ENCODE measurements at regions not wholly inside any gene's neighbourhood (a gene's known extent, or its start where the extent isn't known, plus 50 kb on each side); places are given as distances from the start of the nearest gene placed in this dataset.

GRCh38 chr17:72332367-72332766, 211.5 kb downstream of the SOX9 start:
- Histone ChIP-seq H3F3A (ENCODE audit: low read depth) (no peaks in the 10 kb centered on the region), H3K36me3 (ENCODE audit: insufficient read depth, low read length) (no peaks in the 10 kb centered on the region), H3K4me3 (ENCODE audit: low read length, poor library complexity, severe bottlenecking) (no peak overlapping the region), H3K27me3 (ENCODE audit: insufficient read depth, low read length, poor library complexity, severe bottlenecking) (no peaks in the 10 kb centered on the region), H2AFZ (ENCODE audit: low read length) (no peak overlapping the region), H3K9me3 (ENCODE audit: insufficient read depth, low read depth, low read length) (0 out of 2 replicates have a peak, but pooled peaks cover under 1% of the 10 kb centered on the region), H4K20me1 (ENCODE audit: insufficient read depth, low read length, poor library complexity, severe bottlenecking) (no peaks in the 10 kb centered on the region), H3K79me2 (ENCODE audit: insufficient read depth, low read length) (no peaks in the 10 kb centered on the region), H3K4me1 (ENCODE audit: insufficient read depth, low read length, poor library complexity, severe bottlenecking) (no peaks in the 10 kb centered on the region), H3K9me2 (replicated peaks; ENCODE audit: low read depth, low read length) (no peaks in the 10 kb centered on the region), H3K4me2 (ENCODE audit: low read depth, low read length, poor library complexity, severe bottlenecking) (no peak overlapping the region), H3K9ac (ENCODE audit: low read depth, low read length, poor library complexity, severe bottlenecking) (no peak overlapping the region)
- TF ChIP-seq EZH2phosphoT487 (IDR thresholded peaks at IDR 0.05; ENCODE audit: borderline replicate concordance), result no peak

DNA sequence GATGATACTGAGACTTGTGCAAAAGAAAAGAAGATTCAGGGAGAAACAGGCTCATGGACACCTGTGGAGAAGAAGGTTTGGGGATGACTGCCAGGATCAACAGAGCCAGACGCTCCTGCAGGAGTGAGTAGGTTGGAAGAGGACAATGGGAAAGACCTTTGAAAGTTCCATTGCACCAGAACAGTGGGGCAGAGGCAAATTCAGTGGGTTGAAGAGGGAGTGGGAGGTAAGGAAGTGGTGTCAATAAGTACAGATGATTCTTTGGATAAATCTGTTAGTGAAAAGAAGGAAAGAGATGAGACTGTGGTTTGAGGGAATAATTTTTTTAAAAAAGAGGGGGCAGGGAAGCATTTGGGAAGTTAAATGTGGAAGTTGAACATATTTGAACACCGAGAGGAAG, 212.8 kb downstream of the SOX9 start:
- no peaks in the 10 kb centered on the region for H3K79me2 ChIP-seq (ENCODE audit: insufficient read depth, low read length)
- TF ChIP-seq EZH2phosphoT487 (IDR thresholded peaks at IDR 0.05; ENCODE audit: borderline replicate concordance) (no peak), CTCF (conservative IDR thresholded peaks at IDR 0.05; ENCODE audit: low read length) (no peak)
- no peaks in the 10 kb centered on the region for H3K4me1 ChIP-seq (ENCODE audit: insufficient read depth, low read length, poor library complexity, severe bottlenecking)
- no peaks in the 10 kb centered on the region for H4K20me1 ChIP-seq (ENCODE audit: insufficient read depth, low read length, poor library complexity, severe bottlenecking)
- H3K4me2 ChIP-seq (ENCODE audit: low read depth, low read length, poor library complexity, severe bottlenecking), result no peak overlapping the region
- H3K36me3 ChIP-seq (ENCODE audit: insufficient read depth, low read length), result no peaks in the 10 kb centered on the region
- no peak overlapping the region for H3K4me3 ChIP-seq (ENCODE audit: low read length, poor library complexity, severe bottlenecking)
- no peaks in the 10 kb centered on the region for H3F3A ChIP-seq (ENCODE audit: low read depth)
- H3K9ac ChIP-seq (ENCODE audit: low read depth, low read length, poor library complexity, severe bottlenecking), result no peak overlapping the region
- no peaks in the 10 kb centered on the region for H3K27me3 ChIP-seq (ENCODE audit: insufficient read depth, low read length, poor library complexity, severe bottlenecking)
- 0 out of 2 replicates have a peak, but pooled peaks cover 3% of the 10 kb centered on the region for H3K9me3 ChIP-seq (ENCODE audit: insufficient read depth, low read depth, low read length)
- H2AFZ ChIP-seq (ENCODE audit: low read length), result no peak overlapping the region
- no peaks in the 10 kb centered on the region for H3K9me2 ChIP-seq (replicated peaks; ENCODE audit: low read depth, low read length)

- Histone ChIP-seq H3K9ac (ENCODE audit: low read depth, low read length, poor library complexity, severe bottlenecking) (no peak overlapping the region), H2AFZ (ENCODE audit: low read length) (no peak overlapping the region), H3K4me3 (ENCODE audit: low read length, poor library complexity, severe bottlenecking) (no peak overlapping the region), H3K9me3 (ENCODE audit: insufficient read depth, low read depth, low read length) (0 out of 2 replicates have a peak, but pooled peaks cover 3% of the 10 kb centered on the region), H4K20me1 (ENCODE audit: insufficient read depth, low read length, poor library complexity, severe bottlenecking) (no peaks in the 10 kb centered on the region), H3K79me2 (ENCODE audit: insufficient read depth, low read length) (no peaks in the 10 kb centered on the region), H3K9me2 (replicated peaks; ENCODE audit: low read depth, low read length) (no peaks in the 10 kb centered on the region), H3K27me3 (ENCODE audit: insufficient read depth, low read length, poor library complexity, severe bottlenecking) (no peaks in the 10 kb centered on the region), H3F3A (ENCODE audit: low read depth) (no peaks in the 10 kb centered on the region), H3K36me3 (ENCODE audit: insufficient read depth, low read length) (no peaks in the 10 kb centered on the region), H3K4me2 (ENCODE audit: low read depth, low read length, poor library complexity, severe bottlenecking) (no peak overlapping the region), H3K4me1 (ENCODE audit: insufficient read depth, low read length, poor library complexity, severe bottlenecking) (no peaks in the 10 kb centered on the region)
- TF ChIP-seq CTCF (conservative IDR thresholded peaks at IDR 0.05; ENCODE audit: low read length) (no peak), EZH2phosphoT487 (IDR thresholded peaks at IDR 0.05; ENCODE audit: borderline replicate concordance) (no peak)
Observed at GRCh38 chr17:72334205-72334604, 213.4 kb downstream of the SOX9 start.

Measured in Loucy (cell line).